Testis (tissue), 2 donors: ENCODE measurements at regions not wholly inside any gene's neighbourhood (a gene's known extent, or its start where the extent isn't known, plus 50 kb on each side); places are given as distances from the start of the nearest gene placed in this dataset.

ENCODE experiments used
- DNase-seq: peaks from one replicate; pipeline ENCODE4 v3.0.0-alpha.2; 2019
- H3K27ac ChIP-seq, 2 donors: fragments of 200-600 bp; sonication (generic); one replicate each; pipeline ENCODE4 v1.5.1; 2019
- H3K27me3 ChIP-seq: fragments of 200-600 bp; sonication (generic); one replicate; pipeline ENCODE4 v1.5.1; 2019
- H3K36me3 ChIP-seq: fragments of 200-600 bp; sonication (generic); one replicate; pipeline ENCODE4 v1.5.1; 2017; ENCODE audit warnings: low read depth; ENCODE audit errors: missing control alignments
- H3K4me1 ChIP-seq: fragments of 200-600 bp; sonication (generic); one replicate; pipeline ENCODE4 v1.5.1; 2019
- H3K4me3 ChIP-seq, 2 donors: fragments of 200-600 bp; sonication (generic); one replicate each; pipeline ENCODE4 v1.5.1; 2017 to 2019
- H3K9me3 ChIP-seq: fragments of 200-600 bp; sonication (generic); one replicate; pipeline ENCODE4 v1.5.1; 2017
- CTCF ChIP-seq, 3 experiments: fragments of 450-650 bp in 2 of 3; fragments of 200-600 bp in 1 of 3; sonication (generic) in 1 of 3; IDR thresholded peaks; one replicate each; pipeline ENCODE4 v1.5.1; 2016 to 2019; ENCODE audit warnings: antibody characterized with exemption in 3 of 3, mild to moderate bottlenecking in 2 of 3, moderate library complexity in 1 of 3
- POLR2A ChIP-seq: fragments of 450-650 bp; IDR thresholded peaks from one replicate; pipeline ENCODE4 v1.6.1; 2017; ENCODE audit warnings: antibody characterized with exemption, mild to moderate bottlenecking, moderate library complexity
- WGBS, 2 donors: methylation state at CpG; one replicate each; pipeline ENCODE4 v1.1.5; 2018; 5-methylcytosine and 5-hydroxymethylcytosine counted together
- intact Hi-C: fragments of 100-400 bp; cut with DNase I; formaldehyde crosslinking; loops from one replicate; pipeline ENCODE4 v1.15.1; 2023; ENCODE audit warnings: low total_unique reads

- H3K9me3 ChIP-seq, result no peaks in the 10 kb centered on the region
- no peaks in the 10 kb centered on the region for H3K4me1 ChIP-seq
- H3K27ac ChIP-seq, result no peak overlapping the region
- no peak overlapping the region for H3K4me3 ChIP-seq
- no peaks in the 10 kb centered on the region for H3K36me3 ChIP-seq
- intact Hi-C loops, result no loop called here
- H3K27me3 ChIP-seq, result no peaks in the 10 kb centered on the region
- 92 to 96% methylated on average over 3 of the region's 3 CpGs for WGBS, 2 donors
- DNase-seq, result no peak
- no peak for TF ChIP-seq CTCF (IDR thresholded peaks at IDR 0.05)
- TF ChIP-seq POLR2A, result no peak
These were observed 377.0 kb upstream of the ACTBL2 start for GRCh38 chr5:57859626-57860025.

- intact Hi-C loops, result no loop called here
- no peaks in the 10 kb centered on the region for H3K9me3 ChIP-seq
- peak; percentile 40 for DNase-seq
- H3K27me3 ChIP-seq, result no peaks in the 10 kb centered on the region
- no peaks in the 10 kb centered on the region for H3K4me1 ChIP-seq
- no peak overlapping the region for H3K27ac ChIP-seq
- no peaks in the 10 kb centered on the region for H3K36me3 ChIP-seq
- TF ChIP-seq CTCF (IDR thresholded peaks at IDR 0.05) (no peak), POLR2A (no peak)
- H3K4me3 ChIP-seq, result no peak overlapping the region
These were observed 376.3 kb upstream of the ACTBL2 start for GRCh38 chr5:57858905-57859304.

- no peak for DNase-seq
- Histone ChIP-seq H3K9me3 (no peaks in the 10 kb centered on the region), H3K27me3 (no peaks in the 10 kb centered on the region), H3K4me3 (no peak overlapping the region), H3K27ac (no peak overlapping the region), H3K36me3 (no peaks in the 10 kb centered on the region), H3K4me1 (no peaks in the 10 kb centered on the region)
- intact Hi-C loops, result no loop called here
- TF ChIP-seq POLR2A, result no peak
These were observed 375.1 kb upstream of the ACTBL2 start for GRCh38 chr5:57857696-57858095.

GRCh38 chr5:57855831-57856230 is 373.2 kb upstream of the ACTBL2 start:
- Histone ChIP-seq H3K27ac (no peak overlapping the region), H3K27me3 (no peaks in the 10 kb centered on the region), H3K36me3 (no peaks in the 10 kb centered on the region), H3K4me1 (no peaks in the 10 kb centered on the region), H3K4me3 (no peak overlapping the region), H3K9me3 (no peaks in the 10 kb centered on the region)
- no peak for TF ChIP-seq CTCF (IDR thresholded peaks at IDR 0.05)
- WGBS, 2 donors, result 88 to 92% methylated on average over 2 of the region's 2 CpGs
- intact Hi-C loops, result no loop called here
- DNase-seq, result no peak

GRCh38 chr5:57853929-57854697 is 371.5 kb upstream of the ACTBL2 start:
- Histone ChIP-seq H3K9me3 (no peaks in the 10 kb centered on the region), H3K27me3 (no peaks in the 10 kb centered on the region), H3K36me3 (no peaks in the 10 kb centered on the region), H3K4me1 (no peaks in the 10 kb centered on the region), H3K27ac (no peak overlapping the region), H3K4me3 (no peak overlapping the region)
- no peak for DNase-seq
- intact Hi-C loops, result no loop called here
- WGBS, 2 donors, result 59 to 70% methylated on average over 3 of the region's 3 CpGs
- TF ChIP-seq CTCF (IDR thresholded peaks at IDR 0.05) (no peak), POLR2A (no peak)
